ENCODE measurements at regions not wholly inside any gene's neighbourhood (a gene's known extent, or its start where the extent isn't known, plus 50 kb on each side); places are given as distances from the start of the nearest gene placed in this dataset.
A peak's percentile ranks its signal among the peaks of the same experiment; 100 is the strongest.

- H3K4me1 Mint-ChIP-seq: peaks cover 10% of the 10 kb centered on the region
- no peak for DNase-seq (ENCODE audit: low read depth, low spot score)
- no peak overlapping the region for H3K4me3 Mint-ChIP-seq
- H3K27me3 Mint-ChIP-seq (ENCODE audit: low read depth): no peaks in the 10 kb centered on the region
- H3K36me3 Mint-ChIP-seq (ENCODE audit: low read depth): no peaks in the 10 kb centered on the region
- TF ChIP-seq CTCF (conservative IDR thresholded peaks at IDR 0.05): no peak
- no peaks in the 10 kb centered on the region for H3K9me3 Mint-ChIP-seq
- H3K27ac Mint-ChIP-seq (ENCODE audit: unreplicated experiment): peak overlapping the region; percentile 71
Observed at GRCh38 chr22:44409974-44410316, 88.1 kb downstream of the RTL6 start.

GRCh38 chr22:44409211-44409973, 88.6 kb downstream of the RTL6 start:
- peak overlapping the region; percentile 71 for H3K27ac Mint-ChIP-seq (ENCODE audit: unreplicated experiment)
- peaks cover 10% of the 10 kb centered on the region for H3K4me1 Mint-ChIP-seq
- no peak for DNase-seq (ENCODE audit: low read depth, low spot score)
- H3K4me3 Mint-ChIP-seq: no peak overlapping the region
- no peaks in the 10 kb centered on the region for H3K27me3 Mint-ChIP-seq (ENCODE audit: low read depth)
- H3K9me3 Mint-ChIP-seq: no peaks in the 10 kb centered on the region
- TF ChIP-seq CTCF (conservative IDR thresholded peaks at IDR 0.05): no peak
- no peaks in the 10 kb centered on the region for H3K36me3 Mint-ChIP-seq (ENCODE audit: low read depth)

GRCh38 chr22:44408829-44409192, 89.2 kb downstream of the RTL6 start:
- no peaks in the 10 kb centered on the region for H3K27me3 Mint-ChIP-seq (ENCODE audit: low read depth)
- no peak for DNase-seq (ENCODE audit: low read depth, low spot score)
- no peak for TF ChIP-seq CTCF (conservative IDR thresholded peaks at IDR 0.05)
- peaks cover 10% of the 10 kb centered on the region for H3K4me1 Mint-ChIP-seq
- no peak overlapping the region for H3K27ac Mint-ChIP-seq (ENCODE audit: unreplicated experiment)
- no peak overlapping the region for H3K4me3 Mint-ChIP-seq
- no peaks in the 10 kb centered on the region for H3K36me3 Mint-ChIP-seq (ENCODE audit: low read depth)
- H3K9me3 Mint-ChIP-seq: no peaks in the 10 kb centered on the region

GRCh38 chr22:44407987-44408828, 89.8 kb downstream of the RTL6 start:
- H3K4me1 Mint-ChIP-seq: peaks cover 10% of the 10 kb centered on the region
- no peaks in the 10 kb centered on the region for H3K27me3 Mint-ChIP-seq (ENCODE audit: low read depth)
- H3K4me3 Mint-ChIP-seq: no peak overlapping the region
- DNase-seq (ENCODE audit: low read depth, low spot score): no peak
- H3K27ac Mint-ChIP-seq (ENCODE audit: unreplicated experiment): peak overlapping the region; percentile 35
- no peaks in the 10 kb centered on the region for H3K36me3 Mint-ChIP-seq (ENCODE audit: low read depth)
- no peaks in the 10 kb centered on the region for H3K9me3 Mint-ChIP-seq
- TF ChIP-seq CTCF (conservative IDR thresholded peaks at IDR 0.05): no peak

- no peak for TF ChIP-seq CTCF (conservative IDR thresholded peaks at IDR 0.05)
- H3K27ac Mint-ChIP-seq (ENCODE audit: unreplicated experiment): no peak overlapping the region
- H3K4me1 Mint-ChIP-seq: peaks cover 6% of the 10 kb centered on the region
Observed at GRCh38 chr22:44407171-44407986, 90.7 kb downstream of the RTL6 start.

More at GRCh38 chr22:44407171-44407986, 90.7 kb downstream of the RTL6 start:
- Mint-ChIP-seq H3K27me3 (ENCODE audit: low read depth) (no peaks in the 10 kb centered on the region), H3K4me3 (no peak overlapping the region), H3K36me3 (ENCODE audit: low read depth) (no peaks in the 10 kb centered on the region), H3K9me3 (no peaks in the 10 kb centered on the region)
- DNase-seq (ENCODE audit: low read depth, low spot score): no peak

All from neural crest cell (in vitro differentiated cells).